ENCODE measurements at regions not wholly inside any gene's neighbourhood (a gene's known extent, or its start where the extent isn't known, plus 50 kb on each side); places are given as distances from the start of the nearest gene placed in this dataset.
A peak's percentile ranks its signal among the peaks of the same experiment; 100 is the strongest.

DNA sequence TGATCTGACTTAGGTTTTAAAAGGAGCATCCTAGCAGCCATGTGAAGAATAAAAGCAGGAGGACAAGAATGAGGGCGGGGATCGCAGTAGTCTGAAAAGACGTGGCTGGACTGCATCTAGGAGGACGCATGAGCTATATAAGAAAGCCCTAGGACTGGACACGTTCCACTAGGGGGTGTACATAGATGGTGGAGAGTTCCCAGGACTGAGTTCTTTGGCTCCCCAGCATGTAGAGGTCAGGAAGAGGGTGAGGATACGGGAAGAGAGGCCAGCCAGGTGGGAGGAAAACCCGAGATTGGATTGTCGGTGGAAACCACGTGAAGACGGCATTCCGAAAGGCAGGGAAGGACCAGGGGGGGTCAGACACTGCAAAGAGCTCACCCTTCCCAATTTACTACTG, 64.2 kb upstream of the CFAP161 start:
- DNase-seq (ENCODE audit: extremely low read depth in 1 of 4, low spot score in 3 of 4): peak in 2 of 4 experiments; percentile 48 to 71
- Histone ChIP-seq H3K4me3 (no peak overlapping the region), H3K79me2 (ENCODE audit: control insufficient read depth, insufficient read depth, low read length) (no peaks in the 10 kb centered on the region), H3K36me3 (ENCODE audit: control insufficient read depth, insufficient read depth, low read length) (no peaks in the 10 kb centered on the region), H3K9ac (ENCODE audit: insufficient read depth in 1 of 2, low read depth in 2 of 2, low read length in 2 of 2) (no peak overlapping the region), H4K20me1 (replicated peaks; ENCODE audit: control insufficient read depth, insufficient read depth, low read length) (no peaks in the 10 kb centered on the region), H3K27me3 (ENCODE audit: control insufficient read depth in 2 of 2, insufficient read depth in 2 of 2, low read length in 2 of 2) (no peaks in the 10 kb centered on the region), H3K9me3 (replicated peaks; ENCODE audit: control insufficient read depth, insufficient read depth, low read depth, low read length) (no peaks in the 10 kb centered on the region), H2AFZ (ENCODE audit: low read depth, low read length) (peak overlapping the region; percentile 69), H3K4me1 (replicated peaks in 1 of 2; ENCODE audit: control insufficient read depth in 2 of 2, insufficient read depth in 2 of 2, low read length in 2 of 2) (peaks cover 0 to 8% of the 10 kb centered on the region in 2 experiments; a peak in 4 of 5 replicates), H3K27ac (ENCODE audit: extremely low read depth, low read depth, low read length) (no peak overlapping the region), H3K4me2 (ENCODE audit: insufficient read depth, low read length) (no peak overlapping the region), H3K9me1 (ENCODE audit: control insufficient read depth, insufficient read depth, low read length) (no peaks in the 10 kb centered on the region)
- in situ Hi-C loops (cut with MboI) (no loop called here), intact Hi-C loops (cut with micrococcal nuclease) (no loop called here)
- no TSS peak for BruUV-seq (replicated peaks)
- ChIA-PET CTCF (ENCODE audit: low intra/inter-chr PET ratio) (no interaction called here), POLR2A (interaction anchor here (1.4 kb wide), 1 partner anchor 11 kb away, joined by 4 read pairs; no protein-coding TSS in a partner anchor)
- ATAC-seq: peak; percentile 95
- peak; percentile 78 for FAIRE-seq
- 35% methylated on average over 11 of the region's 11 CpGs for WGBS (ENCODE audit: insufficient coverage, low coverage, missing lambda C conversion rate)
- TF ChIP-seq, protein P1, sequence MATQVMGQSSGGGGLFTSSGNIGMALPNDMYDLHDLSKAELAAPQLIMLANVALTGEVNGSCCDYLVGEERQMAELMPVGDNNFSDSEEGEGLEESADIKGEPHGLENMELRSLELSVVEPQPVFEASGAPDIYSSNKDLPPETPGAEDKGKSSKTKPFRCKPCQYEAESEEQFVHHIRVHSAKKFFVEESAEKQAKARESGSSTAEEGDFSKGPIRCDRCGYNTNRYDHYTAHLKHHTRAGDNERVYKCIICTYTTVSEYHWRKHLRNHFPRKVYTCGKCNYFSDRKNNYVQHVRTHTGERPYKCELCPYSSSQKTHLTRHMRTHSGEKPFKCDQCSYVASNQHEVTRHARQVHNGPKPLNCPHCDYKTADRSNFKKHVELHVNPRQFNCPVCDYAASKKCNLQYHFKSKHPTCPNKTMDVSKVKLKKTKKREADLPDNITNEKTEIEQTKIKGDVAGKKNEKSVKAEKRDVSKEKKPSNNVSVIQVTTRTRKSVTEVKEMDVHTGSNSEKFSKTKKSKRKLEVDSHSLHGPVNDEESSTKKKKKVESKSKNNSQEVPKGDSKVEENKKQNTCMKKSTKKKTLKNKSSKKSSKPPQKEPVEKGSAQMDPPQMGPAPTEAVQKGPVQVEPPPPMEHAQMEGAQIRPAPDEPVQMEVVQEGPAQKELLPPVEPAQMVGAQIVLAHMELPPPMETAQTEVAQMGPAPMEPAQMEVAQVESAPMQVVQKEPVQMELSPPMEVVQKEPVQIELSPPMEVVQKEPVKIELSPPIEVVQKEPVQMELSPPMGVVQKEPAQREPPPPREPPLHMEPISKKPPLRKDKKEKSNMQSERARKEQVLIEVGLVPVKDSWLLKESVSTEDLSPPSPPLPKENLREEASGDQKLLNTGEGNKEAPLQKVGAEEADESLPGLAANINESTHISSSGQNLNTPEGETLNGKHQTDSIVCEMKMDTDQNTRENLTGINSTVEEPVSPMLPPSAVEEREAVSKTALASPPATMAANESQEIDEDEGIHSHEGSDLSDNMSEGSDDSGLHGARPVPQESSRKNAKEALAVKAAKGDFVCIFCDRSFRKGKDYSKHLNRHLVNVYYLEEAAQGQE (IDR thresholded peaks at IDR 0.05; ENCODE audit: borderline replicate concordance): peak; percentile 47; the same call in 1 of the 2 replicates
- TF ChIP-seq, protein P1 (CRISPR knock-in tag; IDR thresholded peaks at IDR 0.05; ENCODE audit: low read depth): no peak
- TF ChIP-seq MEF2A (IDR thresholded peaks at IDR 0.05; ENCODE audit: control insufficient read depth, low read depth, low read length) (no peak), MYC (IDR thresholded peaks at IDR 0.05; ENCODE audit: low read depth, low read length) (0 out of 2 replicates have a peak, but pooled peaks have one; percentile 37), MYC (CRISPR knock-in tag; IDR thresholded peaks at IDR 0.05; ENCODE audit: borderline replicate concordance, low read depth) (no peak), RAD21 (CRISPR knock-in tag; conservative IDR thresholded peaks at IDR 0.05 in 1 of 2, IDR thresholded peaks at IDR 0.05 in 1 of 2) (peak; percentile 10 to 72; a peak in 2 of 4 replicates), JUN (IDR thresholded peaks at IDR 0.05; ENCODE audit: borderline replicate concordance, low read depth, low read length) (no peak), JUN (CRISPR knock-in tag; IDR thresholded peaks at IDR 0.05; ENCODE audit: borderline replicate concordance) (no peak), MYNN (IDR thresholded peaks at IDR 0.05) (no peak), MYNN (CRISPR knock-in tag; IDR thresholded peaks at IDR 0.05) (no peak), ZNF311 (CRISPR knock-in tag; IDR thresholded peaks at IDR 0.05) (no peak)
- TF ChIP-seq, protein P2, sequence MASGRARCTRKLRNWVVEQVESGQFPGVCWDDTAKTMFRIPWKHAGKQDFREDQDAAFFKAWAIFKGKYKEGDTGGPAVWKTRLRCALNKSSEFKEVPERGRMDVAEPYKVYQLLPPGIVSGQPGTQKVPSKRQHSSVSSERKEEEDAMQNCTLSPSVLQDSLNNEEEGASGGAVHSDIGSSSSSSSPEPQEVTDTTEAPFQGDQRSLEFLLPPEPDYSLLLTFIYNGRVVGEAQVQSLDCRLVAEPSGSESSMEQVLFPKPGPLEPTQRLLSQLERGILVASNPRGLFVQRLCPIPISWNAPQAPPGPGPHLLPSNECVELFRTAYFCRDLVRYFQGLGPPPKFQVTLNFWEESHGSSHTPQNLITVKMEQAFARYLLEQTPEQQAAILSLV (tag; IDR thresholded peaks at IDR 0.05): no peak
- TF ChIP-seq, protein P3, sequence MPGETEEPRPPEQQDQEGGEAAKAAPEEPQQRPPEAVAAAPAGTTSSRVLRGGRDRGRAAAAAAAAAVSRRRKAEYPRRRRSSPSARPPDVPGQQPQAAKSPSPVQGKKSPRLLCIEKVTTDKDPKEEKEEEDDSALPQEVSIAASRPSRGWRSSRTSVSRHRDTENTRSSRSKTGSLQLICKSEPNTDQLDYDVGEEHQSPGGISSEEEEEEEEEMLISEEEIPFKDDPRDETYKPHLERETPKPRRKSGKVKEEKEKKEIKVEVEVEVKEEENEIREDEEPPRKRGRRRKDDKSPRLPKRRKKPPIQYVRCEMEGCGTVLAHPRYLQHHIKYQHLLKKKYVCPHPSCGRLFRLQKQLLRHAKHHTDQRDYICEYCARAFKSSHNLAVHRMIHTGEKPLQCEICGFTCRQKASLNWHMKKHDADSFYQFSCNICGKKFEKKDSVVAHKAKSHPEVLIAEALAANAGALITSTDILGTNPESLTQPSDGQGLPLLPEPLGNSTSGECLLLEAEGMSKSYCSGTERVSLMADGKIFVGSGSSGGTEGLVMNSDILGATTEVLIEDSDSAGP (CRISPR knock-in tag; IDR thresholded peaks at IDR 0.05): no peak
